HEK293 (cell line): ENCODE measurements at regions not wholly inside any gene's neighbourhood (a gene's known extent, or its start where the extent isn't known, plus 50 kb on each side); places are given as distances from the start of the nearest gene placed in this dataset.

ENCODE experiments used
- CTCF ChIA-PET: fragments of 350-600 bp; formaldehyde crosslinking; extraction: SDS; loops from one replicate; lab custom pipeline; 2021; ENCODE audit warnings: antibody characterized with exemption; lab: Yijun Ruan, JAX
- POLR2A ChIA-PET: fragments of 300-600 bp; formaldehyde crosslinking; extraction: SDS; loops from one replicate; lab custom pipeline; 2020; ENCODE audit warnings: antibody characterized with exemption, inconsistent platforms; lab: Yijun Ruan, JAX
- H3K27ac ChIP-seq: fragments of 200-500 bp; sonication (Bioruptor generic); 2 replicates; pipeline ENCODE4 v1.5.1; 2014; ENCODE audit warnings: low read depth, low read length, control low read depth, inconsistent platforms; ENCODE audit errors: extremely low read depth
- H3K36me3 ChIP-seq, 2 experiments: fragments of 200-500 bp in 1 of 2; sonication (Bioruptor generic) in 1 of 2; 1 replicate in 1 of 2; 2 replicates in 1 of 2; pipeline ENCODE4 v1.5.1; 2014 to 2017; ENCODE audit warnings: inconsistent platforms in 2 of 2, low read length in 2 of 2; ENCODE audit not compliant: control insufficient read depth in 2 of 2, insufficient read depth in 1 of 2
- H3K4me1 ChIP-seq: fragments of 200-500 bp; sonication (Bioruptor generic); 2 replicates; pipeline ENCODE4 v1.5.1; 2014; ENCODE audit warnings: mild to moderate bottlenecking, low read length, inconsistent platforms; ENCODE audit not compliant: control insufficient read depth, insufficient read depth
- H3K4me3 ChIP-seq: 2 replicates; pipeline ENCODE4 v1.5.1; 2011; ENCODE audit warnings: low read depth, mild to moderate bottlenecking, control low read depth, low read length, moderate library complexity
- H3K9me3 ChIP-seq: fragments of 200-500 bp; sonication (Bioruptor generic); 2 replicates; pipeline ENCODE4 v1.5.1; 2014; ENCODE audit warnings: low read depth, low read length, inconsistent platforms; ENCODE audit not compliant: control insufficient read depth, insufficient read depth
- EGR2 ChIP-seq: fragments of 450-650 bp; formaldehyde crosslinking; IDR thresholded peaks from 2 replicates; pipeline ENCODE4 v1.5.1; 2016; ENCODE audit warnings: low read depth, missing biosample characterization, missing genetic modification characterization
- FEZF1 ChIP-seq: fragments of 450-650 bp; formaldehyde crosslinking; IDR thresholded peaks from 2 replicates; pipeline ENCODE4 v1.5.1; 2016; ENCODE audit warnings: missing biosample characterization, missing genetic modification characterization
- GLIS1 ChIP-seq: fragments of 450-650 bp; formaldehyde crosslinking; IDR thresholded peaks from 2 replicates; pipeline ENCODE4 v1.5.1; 2016; ENCODE audit warnings: missing biosample characterization, missing genetic modification characterization
- KLF1 ChIP-seq: fragments of 450-650 bp; formaldehyde crosslinking; IDR thresholded peaks from 2 replicates; pipeline ENCODE4 v1.5.1; 2016; ENCODE audit warnings: missing biosample characterization, missing genetic modification characterization
- KLF10 ChIP-seq: fragments of 450-650 bp; IDR thresholded peaks from 2 replicates; pipeline ENCODE4 v1.5.1; 2018; ENCODE audit warnings: missing biosample characterization, mild to moderate bottlenecking, missing genetic modification characterization
- PATZ1 ChIP-seq: fragments of 450-650 bp; formaldehyde crosslinking; IDR thresholded peaks from 2 replicates; pipeline ENCODE4 v1.5.1; 2016; ENCODE audit warnings: missing biosample characterization, missing genetic modification characterization
- PRDM1 ChIP-seq: fragments of 450-650 bp; formaldehyde crosslinking; IDR thresholded peaks from 2 replicates; pipeline ENCODE4; 2016; ENCODE audit warnings: missing biosample characterization, missing genetic modification characterization
- PRDM10 ChIP-seq: fragments of 450-650 bp; formaldehyde crosslinking; IDR thresholded peaks from 2 replicates; pipeline ENCODE4 v1.5.1; 2016; ENCODE audit warnings: missing biosample characterization, missing genetic modification characterization
- SCRT2 ChIP-seq: fragments of 450-650 bp; formaldehyde crosslinking; IDR thresholded peaks from 2 replicates; pipeline ENCODE4 v1.5.1; 2016; ENCODE audit warnings: missing biosample characterization, missing genetic modification characterization
- YY1 ChIP-seq: fragments of 450-650 bp; formaldehyde crosslinking; IDR thresholded peaks from 2 replicates; pipeline ENCODE4 v1.5.1; 2018; ENCODE audit warnings: missing biosample characterization, missing genetic modification characterization
- ZFHX2 ChIP-seq: fragments of 450-650 bp; formaldehyde crosslinking; conservative IDR thresholded peaks from 2 replicates; pipeline ENCODE4 v1.5.1; 2016; ENCODE audit warnings: missing biosample characterization, missing genetic modification characterization
- ZIC2 ChIP-seq: fragments of 450-650 bp; formaldehyde crosslinking; IDR thresholded peaks from 2 replicates; pipeline ENCODE4 v1.5.1; 2016; ENCODE audit warnings: missing biosample characterization, missing genetic modification characterization
- ZNF221 ChIP-seq: fragments of 450-650 bp; formaldehyde crosslinking; IDR thresholded peaks from 2 replicates; pipeline ENCODE4 v1.5.1; 2017; ENCODE audit warnings: missing biosample characterization, missing genetic modification characterization, borderline replicate concordance
- ZNF26 ChIP-seq: fragments of 450-650 bp; formaldehyde crosslinking; IDR thresholded peaks from 2 replicates; pipeline ENCODE4 v1.5.1; 2016; ENCODE audit warnings: missing biosample characterization, missing genetic modification characterization
- ZNF362 ChIP-seq: fragments of 450-650 bp; formaldehyde crosslinking; IDR thresholded peaks from 2 replicates; pipeline ENCODE4 v1.5.1; 2016; ENCODE audit warnings: missing biosample characterization, missing genetic modification characterization
- ZNF423 ChIP-seq: fragments of 450-650 bp; formaldehyde crosslinking; IDR thresholded peaks from 2 replicates; pipeline ENCODE4 v1.5.1; 2016; ENCODE audit warnings: missing biosample characterization, missing genetic modification characterization
- ZNF501 ChIP-seq: fragments of 450-650 bp; formaldehyde crosslinking; IDR thresholded peaks from 2 replicates; pipeline ENCODE4 v1.5.1; 2016; ENCODE audit warnings: missing biosample characterization, missing genetic modification characterization
- ZNF510 ChIP-seq: fragments of 450-650 bp; formaldehyde crosslinking; IDR thresholded peaks from 2 replicates; pipeline ENCODE4 v1.5.1; 2018; ENCODE audit warnings: mild to moderate bottlenecking, missing genetic modification characterization, missing biosample characterization; ENCODE audit not compliant: insufficient replicate concordance
- ZNF521 ChIP-seq: fragments of 450-650 bp; formaldehyde crosslinking; IDR thresholded peaks from 2 replicates; pipeline ENCODE4 v1.5.1; 2017; ENCODE audit warnings: missing biosample characterization, mild to moderate bottlenecking, missing genetic modification characterization
- ZNF555 ChIP-seq: fragments of 450-650 bp; formaldehyde crosslinking; conservative IDR thresholded peaks from 2 replicates; pipeline ENCODE4 v1.5.1; 2017; ENCODE audit warnings: missing biosample characterization, mild to moderate bottlenecking, missing genetic modification characterization, inconsistent platforms
- ZNF596 ChIP-seq: fragments of 450-650 bp; IDR thresholded peaks from 2 replicates; pipeline ENCODE4 v1.5.0; 2018; ENCODE audit warnings: missing biosample characterization, mild to moderate bottlenecking, missing genetic modification characterization, moderate library complexity
- ZNF624 ChIP-seq: fragments of 450-650 bp; formaldehyde crosslinking; IDR thresholded peaks from 2 replicates; pipeline ENCODE4 v1.5.1; 2017; ENCODE audit warnings: missing biosample characterization, missing genetic modification characterization
- ZNF639 ChIP-seq: fragments of 450-650 bp; formaldehyde crosslinking; IDR thresholded peaks from 2 replicates; pipeline ENCODE4 v1.5.1; 2016; ENCODE audit warnings: missing biosample characterization, missing genetic modification characterization
- ZNF777 ChIP-seq: fragments of 450-650 bp; formaldehyde crosslinking; IDR thresholded peaks from 2 replicates; pipeline ENCODE4 v1.5.1; 2017; ENCODE audit warnings: missing biosample characterization, missing genetic modification characterization, borderline replicate concordance
- ZNF830 ChIP-seq: fragments of 450-650 bp; IDR thresholded peaks from 2 replicates; pipeline ENCODE4 v1.5.0; 2018; ENCODE audit warnings: missing biosample characterization, missing genetic modification characterization, low read depth, mild to moderate bottlenecking, moderate library complexity
- ZSCAN4 ChIP-seq: fragments of 450-650 bp; formaldehyde crosslinking; IDR thresholded peaks from 2 replicates; pipeline ENCODE4 v1.5.1; 2017; ENCODE audit warnings: missing biosample characterization, missing genetic modification characterization

- H3K4me3 ChIP-seq = no peak overlapping the region
- CTCF ChIA-PET = interaction anchor here (0.5 to 3.0 kb wide), 32 partner anchors 8 to 301 kb away, joined by 3 to 19 read pairs (median 4); no protein-coding TSS in a partner anchor
- no peak overlapping the region for H3K27ac ChIP-seq
- H3K9me3 ChIP-seq = no peaks in the 10 kb centered on the region
- no peaks in the 10 kb centered on the region for H3K36me3 ChIP-seq
- POLR2A ChIA-PET = no interaction called here
- no peaks in the 10 kb centered on the region for H3K4me1 ChIP-seq
- TF ChIP-seq ZSCAN4 (tag by site-specific recombination) (no peak), ZFHX2 (peak; percentile 91), ZNF423 (tag by site-specific recombination) (no peak), ZNF362 (tag by site-specific recombination) (no peak), ZNF510 (tag by site-specific recombination) (no peak), ZNF777 (no peak), PRDM10 (peak; percentile 62), ZNF521 (tag by site-specific recombination) (no peak), KLF1 (tag by site-specific recombination) (no peak), ZNF624 (tag by site-specific recombination) (no peak), PATZ1 (tag by site-specific recombination) (0 out of 2 replicates have a peak, but pooled peaks have one; percentile 20), ZNF639 (tag by site-specific recombination) (no peak), FEZF1 (no peak), EGR2 (peak; percentile 79), ZNF501 (no peak), ZIC2 (tag by site-specific recombination) (0 out of 2 replicates have a peak, but pooled peaks have one; percentile 9), ZNF555 (tag by site-specific recombination) (no peak), GLIS1 (tag by site-specific recombination) (no peak), PRDM1 (tag by site-specific recombination) (no peak), KLF10 (no peak), SCRT2 (tag by site-specific recombination) (no peak), ZNF596 (tag by site-specific recombination) (no peak), ZNF830 (no peak), ZNF26 (tag by site-specific recombination) (no peak), ZNF221 (tag by site-specific recombination) (no peak), YY1 (tag by site-specific recombination) (no peak)
These were observed 90.6 kb upstream of the FGF3 start for GRCh38 chr11:69909561-69910518.
